ENCODE measurements at regions not wholly inside any gene's neighbourhood (a gene's known extent, or its start where the extent isn't known, plus 50 kb on each side); places are given as distances from the start of the nearest gene placed in this dataset.

- Histone ChIP-seq H3K4me3 (ENCODE audit: low read length) (no peak overlapping the region), H3K27ac (ENCODE audit: low read length) (no peak overlapping the region), H3K9me3 (ENCODE audit: control insufficient read depth, insufficient read depth, low read length) (no peaks in the 10 kb centered on the region), H3K27me3 (ENCODE audit: control insufficient read depth, insufficient read depth, low read length) (no peaks in the 10 kb centered on the region), H3K36me3 (ENCODE audit: control insufficient read depth, insufficient read depth, low read length) (no peaks in the 10 kb centered on the region), H3K4me1 (ENCODE audit: control insufficient read depth, insufficient read depth, low read length) (no peaks in the 10 kb centered on the region)
- TF ChIP-seq CTCF (IDR thresholded peaks at IDR 0.05) = no peak
- ATAC-seq = no peak
- Mint-ChIP-seq H3K36me3 (no peaks in the 10 kb centered on the region), H3K4me1 (no peaks in the 10 kb centered on the region), H3K9me3 (no peaks in the 10 kb centered on the region), H3K27me3 (ENCODE audit: low read depth in 2 of 2) (no peaks in the 10 kb centered on the region), H3K4me3 (no peak overlapping the region), H3K27ac (no peak overlapping the region)
- WGBS (ENCODE audit: insufficient coverage) = 92% methylated on average over 5 of the region's 6 CpGs
- intact Hi-C loops (cut with micrococcal nuclease) = no loop called here
- DNase-seq = no peak
Observed at GRCh38 chr2:2848198-2848597, 517.1 kb upstream of the MYT1L start.

GRCh38 chr2:2847209-2847676 is 516.2 kb upstream of the MYT1L start:
- no peaks in the 10 kb centered on the region for H3K4me1 ChIP-seq (ENCODE audit: control insufficient read depth, insufficient read depth, low read length)
- 71% methylated on average over 5 of the region's 5 CpGs for WGBS (ENCODE audit: insufficient coverage)
- DNase-seq (no peak), ATAC-seq (no peak)
- no peaks in the 10 kb centered on the region for H3K9me3 Mint-ChIP-seq
- no peak overlapping the region for H3K27ac ChIP-seq (ENCODE audit: low read length)
- H3K4me3 Mint-ChIP-seq = no peak overlapping the region
- H3K36me3 ChIP-seq (ENCODE audit: control insufficient read depth, insufficient read depth, low read length) = no peaks in the 10 kb centered on the region
- no peaks in the 10 kb centered on the region for H3K27me3 ChIP-seq (ENCODE audit: control insufficient read depth, insufficient read depth, low read length)
- intact Hi-C loops (cut with micrococcal nuclease) = no loop called here
- no peaks in the 10 kb centered on the region for H3K36me3 Mint-ChIP-seq
- H3K9me3 ChIP-seq (ENCODE audit: control insufficient read depth, insufficient read depth, low read length) = no peaks in the 10 kb centered on the region
- H3K27ac Mint-ChIP-seq = no peak overlapping the region
- no peaks in the 10 kb centered on the region for H3K4me1 Mint-ChIP-seq
- no peak for TF ChIP-seq CTCF (IDR thresholded peaks at IDR 0.05)
- H3K27me3 Mint-ChIP-seq (ENCODE audit: low read depth in 2 of 2) = no peaks in the 10 kb centered on the region
- no peak overlapping the region for H3K4me3 ChIP-seq (ENCODE audit: low read length)

- no peak overlapping the region for H3K4me3 ChIP-seq (ENCODE audit: low read length)
- H3K9me3 Mint-ChIP-seq = no peaks in the 10 kb centered on the region
- 60% methylated on average over 17 of the region's 17 CpGs for WGBS (ENCODE audit: insufficient coverage)
- no peaks in the 10 kb centered on the region for H3K27me3 ChIP-seq (ENCODE audit: control insufficient read depth, insufficient read depth, low read length)
- TF ChIP-seq CTCF (IDR thresholded peaks at IDR 0.05) = no peak
- H3K27ac Mint-ChIP-seq = no peak overlapping the region
- H3K27ac ChIP-seq (ENCODE audit: low read length) = no peak overlapping the region
- no peaks in the 10 kb centered on the region for H3K4me1 ChIP-seq (ENCODE audit: control insufficient read depth, insufficient read depth, low read length)
- DNase-seq (no peak), ATAC-seq (no peak)
- no peaks in the 10 kb centered on the region for H3K27me3 Mint-ChIP-seq (ENCODE audit: low read depth in 2 of 2)
- no peak overlapping the region for H3K4me3 Mint-ChIP-seq
- no peaks in the 10 kb centered on the region for H3K36me3 ChIP-seq (ENCODE audit: control insufficient read depth, insufficient read depth, low read length)
- H3K9me3 ChIP-seq (ENCODE audit: control insufficient read depth, insufficient read depth, low read length) = no peaks in the 10 kb centered on the region
- no peaks in the 10 kb centered on the region for H3K36me3 Mint-ChIP-seq
- H3K4me1 Mint-ChIP-seq = no peaks in the 10 kb centered on the region
- intact Hi-C loops (cut with micrococcal nuclease) = no loop called here
Observed at GRCh38 chr2:2846332-2847208, 515.5 kb upstream of the MYT1L start.
